ENCODE measurements at regions not wholly inside any gene's neighbourhood (a gene's known extent, or its start where the extent isn't known, plus 50 kb on each side); places are given as distances from the start of the nearest gene placed in this dataset.
"Not testable (repeated sequence)": the region's sequence is repeated elsewhere in the genome, so short reads cannot be mapped to it uniquely, and the experiment has no call there.

GRCh38 chr4:53702334-53703266 is 111.3 kb upstream of the LNX1 start:
- ATAC-seq (peak; percentile 56 to 68), DNase-seq (peak; percentile 62 to 75)
- intact Hi-C loops (cut with DNase I; ENCODE audit: low total_unique reads): loop anchor here (10.0 kb wide), 3 partner anchors 202 to 522 kb away; partner anchors contain the start of gene PDGFRA
- peak overlapping the region; percentile 45 to 71 (median 58) for H3K27ac ChIP-seq
- H3K9me3 ChIP-seq: no peaks in the 10 kb centered on the region
- H3K27me3 ChIP-seq: no peaks in the 10 kb centered on the region
- TF ChIP-seq POLR2A (IDR thresholded peaks at IDR 0.05): no peak
- TF ChIP-seq CTCF (IDR thresholded peaks at IDR 0.05 in 4 of 5, conservative IDR thresholded peaks at IDR 0.05 in 1 of 5): no peak
- no peaks in the 10 kb centered on the region for H3K36me3 ChIP-seq
- peak overlapping the region; percentile 22 to 50 (median 42) for H3K4me3 ChIP-seq
- peaks cover 12 to 21% of the 10 kb centered on the region in 2 donors for H3K4me1 ChIP-seq
- in situ Hi-C loops (cut with MboI; ENCODE audit: low sequenced_read_pairs in 4 of 4): loop anchor here in 2 of 4 donors (10.0 to 25.0 kb wide), 2 partner anchors 522 to 535 kb away; partner anchors contain the start of gene PDGFRA (in 2 of the 2)

GRCh38 chr4:53701260-53701659 is 110.0 kb upstream of the LNX1 start:
- intact Hi-C loops (cut with DNase I; ENCODE audit: low total_unique reads) (loop anchor here (10.0 kb wide), 3 partner anchors 204 to 524 kb away; partner anchors contain the start of gene PDGFRA), in situ Hi-C loops (cut with MboI; ENCODE audit: low sequenced_read_pairs in 4 of 4) (loop anchor here in 2 of 4 donors (10.0 to 25.0 kb wide), 2 partner anchors 524 to 536 kb away; partner anchors contain the start of gene PDGFRA (in 2 of the 2))
- not testable (repeated sequence) for H3K36me3 ChIP-seq, H3K9me3 ChIP-seq, H3K4me3 ChIP-seq, H3K27me3 ChIP-seq, DNase-seq, H3K27ac ChIP-seq, ATAC-seq
- peaks cover 12 to 19% of the 10 kb centered on the region in 2 donors for H3K4me1 ChIP-seq

- not testable (repeated sequence) for DNase-seq
Measured at GRCh38 chr4:53699310-53699709, 108.0 kb upstream of the LNX1 start.

GRCh38 chr4:53697016-53697685 is 105.9 kb upstream of the LNX1 start:
- intact Hi-C loops (cut with DNase I; ENCODE audit: low total_unique reads): no loop called here
- no peak overlapping the region for H3K4me3 ChIP-seq

More at GRCh38 chr4:53699310-53699709, 108.0 kb upstream of the LNX1 start:
- ATAC-seq; H3K9me3 ChIP-seq; intact Hi-C loops (cut with DNase I; ENCODE audit: low total_unique reads); H3K27ac ChIP-seq; H3K36me3 ChIP-seq; H3K27me3 ChIP-seq; H3K4me3 ChIP-seq: not testable (repeated sequence)
- in situ Hi-C loops (cut with MboI; ENCODE audit: low sequenced_read_pairs in 4 of 4): loop anchor here in 1 of 4 donors (25.0 kb wide), 1 partner anchor 687 kb away; no protein-coding TSS in a partner anchor
- H3K4me1 ChIP-seq: peaks cover 12 to 15% of the 10 kb centered on the region in 2 donors

More at GRCh38 chr4:53697016-53697685, 105.9 kb upstream of the LNX1 start:
- ATAC-seq (no peak), DNase-seq (no peak)
- Histone ChIP-seq H3K27ac (no peak overlapping the region), H3K36me3 (no peaks in the 10 kb centered on the region), H3K9me3 (no peaks in the 10 kb centered on the region), H3K4me1 (no peaks in the 10 kb centered on the region), H3K27me3 (no peaks in the 10 kb centered on the region)
- in situ Hi-C loops (cut with MboI; ENCODE audit: low sequenced_read_pairs in 4 of 4): loop anchor here in 1 of 4 donors (25.0 kb wide), 1 partner anchor 685 kb away; no protein-coding TSS in a partner anchor
- TF ChIP-seq CTCF (IDR thresholded peaks at IDR 0.05 in 4 of 5, conservative IDR thresholded peaks at IDR 0.05 in 1 of 5): no peak
- TF ChIP-seq POLR2A (IDR thresholded peaks at IDR 0.05): no peak

Data from gastrocnemius medialis (tissue), 4 donors.